Natural killer cell (primary cell): ENCODE measurements at regions not wholly inside any gene's neighbourhood (a gene's known extent, or its start where the extent isn't known, plus 50 kb on each side); places are given as distances from the start of the nearest gene placed in this dataset.

Experiments used
- ATAC-seq, 3 donors: fragments of 150-1000 bp in 2 of 3; fragments of 200-7000 bp in 1 of 3; cut with Tn5 transposase; 1 replicate in 1 of 3; 2 replicates in 2 of 3; pipeline ENCODE4 v1.10.0; 2021; ENCODE audit warnings: mild to moderate bottlenecking in 2 of 3, moderate library complexity in 2 of 3
- DNase-seq, 2 donors: peaks; one replicate each; pipeline versions ENCODE4 v3.0.0 to v3.0.0-alpha.2; 2013 to 2021; ENCODE audit warnings: mixed read lengths in 1 of 2
- H3K27ac ChIP-seq: one replicate; pipeline ENCODE4 v1.5.1; 2013; ENCODE audit warnings: mild to moderate bottlenecking, low read length
- H3K27me3 ChIP-seq: one replicate; pipeline ENCODE4 v1.6.1; 2013; ENCODE audit warnings: low read length; ENCODE audit not compliant: control insufficient read depth, insufficient read depth
- H3K36me3 ChIP-seq: one replicate; pipeline ENCODE4 v1.6.1; 2013; ENCODE audit warnings: low read length; ENCODE audit not compliant: control insufficient read depth, insufficient read depth
- H3K4me1 ChIP-seq: one replicate; pipeline ENCODE4 v1.6.1; 2013; ENCODE audit warnings: low read length; ENCODE audit not compliant: control insufficient read depth, insufficient read depth
- H3K4me3 ChIP-seq: one replicate; pipeline ENCODE4 v1.5.1; 2013; ENCODE audit warnings: low read length
- H3K9me3 ChIP-seq: one replicate; pipeline ENCODE4 v1.6.1; 2013; ENCODE audit warnings: low read length; ENCODE audit not compliant: control insufficient read depth, insufficient read depth
- H3K27ac Mint-ChIP-seq, 2 donors: one replicate each; pipeline ENCODE4 v1.8.0; 2022; ENCODE audit warnings: mild to moderate bottlenecking in 2 of 2, mixed read lengths in 2 of 2, moderate library complexity in 1 of 2
- H3K27me3 Mint-ChIP-seq, 2 donors: one replicate each; pipeline ENCODE4 v1.8.0; 2022; ENCODE audit warnings: low read depth in 2 of 2, mixed read lengths in 2 of 2
- H3K36me3 Mint-ChIP-seq: one replicate; pipeline ENCODE4 v1.8.0; 2022; ENCODE audit warnings: mixed read lengths
- H3K4me1 Mint-ChIP-seq, 2 donors: one replicate each; pipeline ENCODE4 v1.8.0; 2022; ENCODE audit warnings: mixed read lengths in 2 of 2
- H3K4me3 Mint-ChIP-seq: one replicate; pipeline ENCODE4 v1.8.0; 2022; ENCODE audit warnings: mild to moderate bottlenecking, moderate library complexity, mixed read lengths
- H3K9me3 Mint-ChIP-seq, 2 donors: one replicate each; pipeline ENCODE4 v1.8.0; 2022; ENCODE audit warnings: mixed read lengths in 2 of 2
- CTCF ChIP-seq: fragments of 200-600 bp; IDR thresholded peaks from one replicate; pipeline ENCODE4 v1.8.0; 2022; ENCODE audit warnings: antibody characterized with exemption
- WGBS: methylation state at CpG from one replicate; pipeline ENCODE4 v1.1.7; 2013; ENCODE audit warnings: missing lambda C conversion rate; ENCODE audit not compliant: insufficient coverage; 5-methylcytosine and 5-hydroxymethylcytosine counted together
- intact Hi-C: fragments of 100-400 bp; cut with micrococcal nuclease; formaldehyde crosslinking; loops from one replicate; pipeline ENCODE4 v1.14.2; 2022

GRCh38 chr9:103680581-103680980 lies 413.5 kb upstream of the SMC2 start:
- no peak for DNase-seq
- Histone ChIP-seq H3K4me3 (no peak overlapping the region), H3K27ac (no peak overlapping the region), H3K4me1 (no peaks in the 10 kb centered on the region), H3K27me3 (no peaks in the 10 kb centered on the region), H3K36me3 (no peaks in the 10 kb centered on the region), H3K9me3 (no peaks in the 10 kb centered on the region)
- Mint-ChIP-seq H3K4me1 (no peaks in the 10 kb centered on the region), H3K27me3 (no peaks in the 10 kb centered on the region), H3K9me3 (peaks cover 10 to 20% of the 10 kb centered on the region in 2 donors), H3K36me3 (no peaks in the 10 kb centered on the region), H3K27ac (no peak overlapping the region), H3K4me3 (no peak overlapping the region)
- intact Hi-C loops, result no loop called here
- ATAC-seq, result no peak
- no peak for TF ChIP-seq CTCF

GRCh38 chr9:103681435-103681834 lies 412.7 kb upstream of the SMC2 start:
- WGBS, result 68% methylated on average over 5 of the region's 6 CpGs
- DNase-seq, result no peak
- no peak for ATAC-seq
- H3K9me3 Mint-ChIP-seq, result peaks cover 8 to 18% of the 10 kb centered on the region in 2 donors
- H3K9me3 ChIP-seq, result no peaks in the 10 kb centered on the region
- H3K27ac ChIP-seq, result no peak overlapping the region
- no peak overlapping the region for H3K4me3 Mint-ChIP-seq
- no peaks in the 10 kb centered on the region for H3K4me1 ChIP-seq
- H3K4me1 Mint-ChIP-seq, result no peaks in the 10 kb centered on the region
- no peak overlapping the region for H3K27ac Mint-ChIP-seq
- no peaks in the 10 kb centered on the region for H3K27me3 ChIP-seq
- no peaks in the 10 kb centered on the region for H3K27me3 Mint-ChIP-seq
- no peak overlapping the region for H3K4me3 ChIP-seq
- no peak for TF ChIP-seq CTCF
- no peaks in the 10 kb centered on the region for H3K36me3 ChIP-seq
- H3K36me3 Mint-ChIP-seq, result no peaks in the 10 kb centered on the region
- intact Hi-C loops, result no loop called here

GRCh38 chr9:103700195-103700962 lies 393.7 kb upstream of the SMC2 start:
- no peaks in the 10 kb centered on the region for H3K27me3 ChIP-seq
- no peak overlapping the region for H3K4me3 ChIP-seq
- Mint-ChIP-seq H3K36me3 (no peaks in the 10 kb centered on the region), H3K4me3 (no peak overlapping the region), H3K9me3 (peaks cover 12 to 13% of the 10 kb centered on the region in 2 donors), H3K27me3 (no peaks in the 10 kb centered on the region), H3K27ac (no peak overlapping the region), H3K4me1 (no peaks in the 10 kb centered on the region)
- no peaks in the 10 kb centered on the region for H3K4me1 ChIP-seq
- intact Hi-C loops, result no loop called here
- ATAC-seq (no peak), DNase-seq (no peak)
- H3K9me3 ChIP-seq, result no peaks in the 10 kb centered on the region
- WGBS, result 85% methylated on average over 3 of the region's 3 CpGs
- H3K27ac ChIP-seq, result no peak overlapping the region
- H3K36me3 ChIP-seq, result no peaks in the 10 kb centered on the region
- no peak for TF ChIP-seq CTCF

- TF ChIP-seq CTCF, result no peak
- peaks cover 10 to 15% of the 10 kb centered on the region in 2 donors for H3K9me3 Mint-ChIP-seq
- no peaks in the 10 kb centered on the region for H3K36me3 Mint-ChIP-seq
- ATAC-seq (no peak), DNase-seq (no peak)
- intact Hi-C loops, result no loop called here
- no peaks in the 10 kb centered on the region for H3K4me1 ChIP-seq
- no peaks in the 10 kb centered on the region for H3K36me3 ChIP-seq
- H3K4me1 Mint-ChIP-seq, result no peaks in the 10 kb centered on the region
- H3K27me3 ChIP-seq, result no peaks in the 10 kb centered on the region
- no peaks in the 10 kb centered on the region for H3K27me3 Mint-ChIP-seq
- H3K4me3 ChIP-seq, result no peak overlapping the region
- H3K27ac Mint-ChIP-seq, result no peak overlapping the region
- H3K9me3 ChIP-seq, result no peaks in the 10 kb centered on the region
- H3K4me3 Mint-ChIP-seq, result no peak overlapping the region
- WGBS, result 48% methylated on average over 4 of the region's 4 CpGs
- H3K27ac ChIP-seq, result no peak overlapping the region
Observed at GRCh38 chr9:103702572-103702971, 391.5 kb upstream of the SMC2 start.
